AG09309 (cell line): ENCODE measurements at regions not wholly inside any gene's neighbourhood (a gene's known extent, or its start where the extent isn't known, plus 50 kb on each side); places are given as distances from the start of the nearest gene placed in this dataset.

Source experiments
- DNase-seq: peaks from one replicate; pipeline ENCODE4 v3.0.0-alpha.2; 2010; ENCODE audit warnings: low read depth
- H3K4me3 ChIP-seq: 2 replicates; pipeline ENCODE4 v1.5.1; 2011; ENCODE audit warnings: mild to moderate bottlenecking, low read depth, low read length, moderate library complexity; ENCODE audit not compliant: control insufficient read depth
- CTCF ChIP-seq: IDR thresholded peaks from 2 replicates; pipeline ENCODE4 v1.5.1; 2011; ENCODE audit warnings: mild to moderate bottlenecking, low read depth, low read length, inconsistent platforms; ENCODE audit not compliant: insufficient read depth, control insufficient read depth; ENCODE audit errors: missing control alignments

- no peak for TF ChIP-seq CTCF
- DNase-seq, result no peak
- H3K4me3 ChIP-seq, result no peak overlapping the region
Measured at GRCh38 chr2:15038366-15039364, 406.1 kb downstream of the LRATD1 start.

- TF ChIP-seq CTCF, result no peak
- no peak for DNase-seq
- no peak overlapping the region for H3K4me3 ChIP-seq
Measured at GRCh38 chr2:15040429-15041084, 408.0 kb downstream of the LRATD1 start.

GRCh38 chr2:15041429-15041837 lies 408.9 kb downstream of the LRATD1 start:
- TF ChIP-seq CTCF, result no peak
- no peak for DNase-seq
- H3K4me3 ChIP-seq, result no peak overlapping the region

- peak; percentile 75 for DNase-seq
- H3K4me3 ChIP-seq, result no peak overlapping the region
- no peak for TF ChIP-seq CTCF
Measured at GRCh38 chr2:15042801-15043217, 410.3 kb downstream of the LRATD1 start.

GRCh38 chr2:15043336-15044058 lies 411.0 kb downstream of the LRATD1 start:
- H3K4me3 ChIP-seq, result no peak overlapping the region
- TF ChIP-seq CTCF, result no peak
- DNase-seq, result no peak

GRCh38 chr2:15045054-15045453 lies 412.5 kb downstream of the LRATD1 start:
- no peak overlapping the region for H3K4me3 ChIP-seq
- DNase-seq, result no peak
- TF ChIP-seq CTCF, result no peak
